GM12874 (cell line): ENCODE measurements at regions not wholly inside any gene's neighbourhood (a gene's known extent, or its start where the extent isn't known, plus 50 kb on each side); places are given as distances from the start of the nearest gene placed in this dataset.

Experiments
- TF ChIP-seq, protein P1 (sequence below): IDR thresholded peaks from 2 replicates; pipeline ENCODE4 v1.5.1; 2011; ENCODE audit warnings: low read depth, mild to moderate bottlenecking, control low read depth, low read length, moderate library complexity; ENCODE audit not compliant: insufficient read depth

DNA sequence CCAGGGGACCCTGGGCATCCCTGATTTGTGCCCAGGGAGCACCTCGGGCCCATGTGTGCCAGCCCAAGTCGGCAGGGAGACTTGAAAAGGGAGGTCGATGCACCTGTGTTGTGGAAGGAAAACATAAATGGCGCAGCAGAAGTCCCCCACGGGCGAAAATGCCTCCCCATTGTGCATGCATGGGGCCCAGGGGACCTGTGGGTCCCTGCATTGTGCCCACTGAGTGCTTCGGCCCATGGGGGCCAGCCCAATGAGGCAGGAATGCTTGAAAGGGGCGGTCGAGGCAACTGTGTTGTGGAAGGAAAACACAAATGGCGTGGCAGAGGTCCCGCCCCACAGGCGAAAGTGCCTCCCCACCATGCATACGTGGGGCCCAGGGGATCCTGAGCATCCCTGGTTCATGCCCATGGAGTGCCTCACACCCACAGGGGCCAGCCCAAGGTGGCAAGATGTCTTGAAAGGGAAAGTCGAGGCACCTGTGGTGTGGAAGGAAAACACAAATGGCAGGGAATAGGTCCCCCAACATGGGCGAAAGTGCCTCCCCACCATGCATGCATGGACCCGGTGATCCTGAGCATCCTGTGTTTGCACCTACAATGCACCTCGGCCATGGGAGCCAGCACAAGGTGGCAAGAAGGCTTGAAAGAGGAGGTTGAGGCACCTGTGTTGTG lies 368.0 kb downstream of the ALG10 start:
- TF ChIP-seq, protein P1, sequence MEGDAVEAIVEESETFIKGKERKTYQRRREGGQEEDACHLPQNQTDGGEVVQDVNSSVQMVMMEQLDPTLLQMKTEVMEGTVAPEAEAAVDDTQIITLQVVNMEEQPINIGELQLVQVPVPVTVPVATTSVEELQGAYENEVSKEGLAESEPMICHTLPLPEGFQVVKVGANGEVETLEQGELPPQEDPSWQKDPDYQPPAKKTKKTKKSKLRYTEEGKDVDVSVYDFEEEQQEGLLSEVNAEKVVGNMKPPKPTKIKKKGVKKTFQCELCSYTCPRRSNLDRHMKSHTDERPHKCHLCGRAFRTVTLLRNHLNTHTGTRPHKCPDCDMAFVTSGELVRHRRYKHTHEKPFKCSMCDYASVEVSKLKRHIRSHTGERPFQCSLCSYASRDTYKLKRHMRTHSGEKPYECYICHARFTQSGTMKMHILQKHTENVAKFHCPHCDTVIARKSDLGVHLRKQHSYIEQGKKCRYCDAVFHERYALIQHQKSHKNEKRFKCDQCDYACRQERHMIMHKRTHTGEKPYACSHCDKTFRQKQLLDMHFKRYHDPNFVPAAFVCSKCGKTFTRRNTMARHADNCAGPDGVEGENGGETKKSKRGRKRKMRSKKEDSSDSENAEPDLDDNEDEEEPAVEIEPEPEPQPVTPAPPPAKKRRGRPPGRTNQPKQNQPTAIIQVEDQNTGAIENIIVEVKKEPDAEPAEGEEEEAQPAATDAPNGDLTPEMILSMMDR: no peak

DNA sequence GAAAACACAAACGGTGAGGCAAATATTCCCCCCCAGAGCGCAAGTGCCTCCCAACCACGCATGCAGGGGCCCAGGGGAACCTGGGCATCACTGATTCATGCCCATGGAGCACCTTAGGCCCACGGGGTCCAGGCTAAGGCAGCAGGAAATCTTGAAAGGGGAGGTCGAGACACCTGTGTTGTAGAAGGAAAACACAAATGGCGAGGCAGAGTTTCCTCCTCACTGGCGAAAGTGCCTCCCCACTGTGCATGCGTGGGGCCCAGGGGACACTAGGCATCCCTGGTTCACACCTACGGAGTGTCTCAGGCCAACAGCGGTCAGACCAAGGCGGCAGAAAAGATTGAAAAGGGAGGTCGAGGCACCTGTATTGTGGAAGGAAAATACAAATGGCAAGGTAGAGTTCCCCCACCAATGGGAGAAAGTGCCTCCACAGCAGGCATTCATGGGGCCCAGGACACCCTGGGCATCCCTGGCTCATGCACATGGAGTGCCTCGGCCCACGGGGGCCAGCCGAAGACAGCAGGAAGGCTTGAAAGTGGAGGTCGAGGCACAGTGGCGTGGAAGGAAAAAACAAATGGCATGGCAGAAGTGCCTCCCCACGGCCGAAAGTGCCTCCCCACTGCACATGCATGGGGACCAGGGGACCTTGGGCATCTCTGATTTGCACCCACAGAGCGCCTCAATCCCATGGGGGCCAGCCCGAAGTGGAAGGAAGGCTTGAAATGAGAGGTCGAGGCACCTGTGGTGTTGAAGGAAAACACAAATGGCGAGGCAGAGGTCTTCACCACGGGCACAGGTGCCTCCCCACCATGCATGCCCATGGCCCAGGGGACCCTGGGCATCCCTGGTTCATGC lies 368.8 kb downstream of the ALG10 start:
- TF ChIP-seq, protein P1: no peak

DNA sequence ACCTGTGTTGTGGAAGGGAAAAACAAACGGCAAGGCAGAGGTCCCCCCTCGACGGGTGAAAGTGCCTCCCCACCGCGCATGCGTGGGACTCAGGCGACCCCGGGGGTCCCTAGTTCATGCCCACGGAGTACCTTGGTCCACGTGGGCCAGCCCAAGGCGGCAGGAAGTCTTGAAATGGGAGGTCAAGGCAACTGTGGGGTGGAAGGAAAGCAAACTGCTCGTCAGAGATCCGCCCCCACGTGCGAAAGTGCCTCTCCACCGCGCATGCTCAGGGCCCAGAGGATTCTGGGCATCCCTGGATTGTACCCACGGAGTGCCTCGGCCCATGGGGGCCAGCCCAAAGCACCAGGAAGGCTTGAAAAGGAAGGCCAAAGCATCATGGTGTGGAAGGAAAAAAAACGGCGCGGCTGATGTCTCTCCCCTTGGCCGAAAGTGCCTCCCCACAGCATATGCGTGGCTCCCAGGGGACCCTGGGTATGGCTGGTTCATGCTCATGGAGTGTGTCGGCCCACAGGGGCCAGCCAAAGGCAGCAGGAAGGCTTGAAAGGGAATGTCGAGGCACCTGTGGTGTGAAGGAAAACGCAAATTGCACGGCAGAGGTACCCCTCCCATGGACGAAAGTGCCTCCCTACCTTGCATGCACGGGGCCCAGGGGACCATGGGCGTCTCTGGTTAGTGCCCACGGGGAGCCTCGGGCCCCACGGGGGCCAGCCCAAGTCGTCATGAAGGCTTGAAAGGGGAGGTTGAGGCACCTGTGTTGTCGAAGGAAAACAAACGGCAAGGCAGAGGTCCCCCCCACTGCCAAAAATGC lies 369.7 kb downstream of the ALG10 start:
- TF ChIP-seq, protein P1: no peak

DNA sequence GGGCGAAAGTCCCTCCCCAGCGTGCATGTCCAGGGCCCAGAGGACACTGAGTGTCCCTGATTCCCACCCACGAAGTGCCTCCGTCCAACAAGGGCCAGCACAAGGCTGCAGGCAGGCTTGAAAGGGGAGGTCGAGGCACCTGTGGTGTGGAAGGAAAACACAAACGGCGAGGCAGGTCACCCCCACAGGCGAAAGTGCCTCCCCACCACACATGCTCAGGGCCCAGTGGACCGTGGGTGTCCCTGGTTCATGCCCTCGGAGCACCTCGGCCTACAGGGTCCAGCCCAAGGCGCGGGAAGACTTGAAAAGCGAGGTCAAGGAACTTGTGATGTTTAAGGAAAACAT lies 370.4 kb downstream of the ALG10 start:
- TF ChIP-seq, protein P1: no peak

DNA sequence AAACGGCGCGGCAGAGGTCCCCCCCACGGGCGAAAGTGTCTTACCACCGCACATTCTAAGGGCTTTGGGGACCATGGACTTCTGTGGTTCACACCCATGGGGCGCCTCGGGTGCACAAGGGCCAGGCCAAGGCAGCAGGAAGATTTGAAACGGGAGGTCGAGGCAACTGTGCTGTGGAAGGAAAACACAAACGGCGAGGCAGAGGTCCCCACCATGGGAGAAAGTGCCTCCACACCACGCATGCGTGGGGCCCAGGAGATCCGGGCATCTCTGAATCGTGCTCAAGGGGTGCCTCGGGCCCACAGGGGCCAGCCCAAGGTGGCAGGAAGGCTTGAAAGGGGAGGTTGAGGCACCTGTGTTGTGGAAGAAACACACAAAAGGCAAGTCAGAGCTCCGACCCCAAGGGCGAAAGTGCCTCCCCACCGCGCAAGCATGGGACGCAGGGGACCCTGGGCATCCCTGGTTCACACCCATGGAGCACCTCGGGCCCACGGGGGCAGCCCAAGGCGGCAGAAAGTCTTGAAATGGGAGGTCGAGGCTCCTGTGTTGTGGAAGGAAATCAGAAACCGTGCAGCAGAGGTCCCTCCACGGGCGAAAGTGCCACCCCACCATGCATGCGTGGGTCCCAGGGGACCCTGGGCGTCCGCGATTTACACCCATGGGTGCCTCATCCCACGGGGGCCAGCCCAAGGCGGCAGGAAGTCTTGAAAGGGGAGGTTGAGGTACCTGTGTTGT lies 371.0 kb downstream of the ALG10 start:
- TF ChIP-seq, protein P1: no peak

DNA sequence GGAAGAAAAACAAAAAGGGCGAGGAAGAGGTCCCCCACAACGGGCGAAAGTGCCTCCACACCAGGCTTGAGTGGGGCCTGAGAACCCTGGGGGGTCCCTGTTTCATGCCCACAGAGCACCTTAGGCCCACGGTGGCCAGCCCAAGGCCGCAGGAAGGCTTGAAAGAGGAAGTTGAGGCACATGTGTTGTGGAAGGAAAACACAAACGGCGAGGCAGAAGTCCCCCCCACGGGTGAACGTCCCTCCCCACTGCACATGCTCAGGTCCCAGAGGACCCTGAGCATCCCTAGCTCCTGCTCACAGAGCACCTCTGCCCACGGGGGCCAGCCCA lies 371.5 kb downstream of the ALG10 start:
- TF ChIP-seq, protein P1: no peak
